KG1 (cell line): ENCODE measurements at regions not wholly inside any gene's neighbourhood (a gene's known extent, or its start where the extent isn't known, plus 50 kb on each side); places are given as distances from the start of the nearest gene placed in this dataset.
"Not testable (repeated sequence)": the region's sequence is repeated elsewhere in the genome, so short reads cannot be mapped to it uniquely, and the experiment has no call there.

Experiments
- DNase-seq: peaks from one replicate; lab custom pipeline; 2025; lab: John Stamatoyannopoulos, UW

DNA sequence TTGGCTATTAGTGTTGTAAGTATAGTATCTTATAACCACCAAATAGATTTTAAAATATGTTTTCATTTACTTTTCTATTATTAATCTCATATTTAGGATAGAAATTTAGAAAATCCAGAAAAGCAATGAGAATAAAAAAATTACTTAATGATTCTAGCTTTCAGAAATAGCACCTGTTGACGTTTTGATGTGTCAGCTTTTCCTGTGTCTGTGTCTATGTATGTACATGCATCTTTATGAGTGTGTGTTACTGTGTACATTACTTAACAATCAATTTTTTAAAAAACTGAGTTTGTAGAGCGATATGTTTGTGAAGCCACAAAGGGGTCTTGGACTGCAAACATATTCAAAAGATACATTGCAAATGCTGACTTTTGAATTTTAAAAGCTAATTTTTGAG is 526.9 kb downstream of the BCKDHB start:
- DNase-seq, result no peak

DNA sequence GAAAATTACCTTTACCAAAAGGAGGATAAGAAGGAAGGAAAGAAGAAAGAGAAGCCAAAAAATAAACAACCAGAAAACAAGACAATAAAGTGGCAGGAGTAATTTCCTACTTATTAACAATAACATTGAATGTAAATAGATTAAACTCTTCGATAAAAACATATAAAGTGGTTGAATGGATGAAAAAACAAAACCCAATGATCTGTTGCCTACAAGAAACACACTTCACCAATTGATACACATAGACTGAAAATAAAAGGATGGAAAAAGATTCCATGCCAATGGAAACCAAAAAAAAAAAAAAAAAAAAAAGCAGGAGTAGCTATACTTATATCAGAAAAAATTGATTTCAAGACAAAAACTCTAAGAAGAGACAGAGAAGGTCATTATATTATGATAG is 518.9 kb downstream of the BCKDHB start:
- no peak for DNase-seq

DNA sequence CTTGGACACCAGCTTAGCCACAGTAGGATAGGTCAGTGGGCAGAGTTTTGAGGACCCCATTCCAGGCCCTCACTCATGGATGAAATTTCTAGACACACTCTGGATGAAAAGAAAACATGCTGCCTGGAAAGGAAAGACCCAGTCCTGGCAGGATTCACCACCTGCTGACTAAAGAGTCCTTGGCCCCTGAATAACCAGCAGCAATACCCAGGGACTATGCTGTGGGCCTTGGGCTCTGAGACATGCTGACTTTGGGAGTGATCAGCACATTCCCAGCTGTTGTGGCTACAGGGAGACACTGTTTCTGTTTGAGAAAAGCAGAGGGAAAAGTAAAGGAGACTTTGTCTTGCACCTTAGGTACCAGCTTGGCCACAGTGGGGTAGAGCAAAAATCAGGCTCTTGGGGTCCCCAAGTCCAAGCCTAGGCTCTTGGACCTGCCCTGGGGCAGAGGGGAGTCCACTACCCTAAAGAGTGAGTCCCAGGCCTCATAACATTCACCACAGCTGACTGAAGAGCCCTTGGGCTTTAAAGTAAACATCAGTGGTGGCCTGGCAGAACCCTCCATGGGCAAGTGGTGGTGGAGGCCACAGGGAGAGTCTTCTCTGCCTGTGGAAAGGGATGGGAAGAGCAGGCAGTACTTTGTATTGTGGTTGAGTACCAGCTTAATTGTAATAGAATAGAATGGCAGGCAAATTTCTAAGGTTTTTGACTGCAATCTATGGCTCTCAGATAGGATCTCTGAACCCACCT is 516.8 kb downstream of the BCKDHB start:
- DNase-seq, result no peak

DNA sequence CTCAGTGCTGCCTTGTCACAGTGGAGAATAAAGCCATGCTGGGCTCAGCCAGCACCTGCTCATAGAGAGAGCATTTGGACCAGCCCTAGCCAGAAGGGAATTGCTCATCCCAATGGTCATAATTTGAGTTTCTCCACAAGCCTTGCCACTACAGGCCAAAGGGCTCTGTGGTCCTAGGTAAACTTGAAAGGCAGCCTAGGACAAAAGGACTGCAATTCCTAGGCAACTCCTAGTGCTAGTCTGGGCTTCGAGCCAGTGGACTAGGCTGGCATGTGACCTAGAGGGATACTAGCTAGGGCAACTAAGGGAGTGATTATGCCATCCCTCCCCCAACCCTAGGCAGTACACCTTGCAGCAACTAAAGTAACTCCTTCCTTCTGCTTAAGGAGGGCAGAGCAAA is 516.2 kb downstream of the BCKDHB start:
- DNase-seq, result no peak

DNA sequence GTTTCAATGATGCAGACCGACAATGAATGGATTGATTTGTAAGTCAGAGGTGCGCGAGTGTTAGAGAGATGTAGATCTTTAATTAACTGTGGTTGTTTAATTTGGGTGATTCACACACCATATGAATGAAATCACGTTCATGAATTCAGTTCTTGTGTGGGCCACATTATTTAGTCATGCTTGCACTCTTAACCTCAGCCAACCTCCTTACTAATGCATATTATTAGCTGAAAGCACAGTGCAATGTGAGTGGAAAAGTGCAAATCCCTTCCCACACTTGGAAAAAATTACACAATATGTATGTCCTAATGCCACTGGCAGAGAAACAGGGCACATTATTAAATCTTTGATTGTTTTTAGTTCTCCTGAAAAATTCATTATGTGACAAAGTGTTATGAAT is 512.5 kb downstream of the BCKDHB start:
- no peak for DNase-seq

DNA sequence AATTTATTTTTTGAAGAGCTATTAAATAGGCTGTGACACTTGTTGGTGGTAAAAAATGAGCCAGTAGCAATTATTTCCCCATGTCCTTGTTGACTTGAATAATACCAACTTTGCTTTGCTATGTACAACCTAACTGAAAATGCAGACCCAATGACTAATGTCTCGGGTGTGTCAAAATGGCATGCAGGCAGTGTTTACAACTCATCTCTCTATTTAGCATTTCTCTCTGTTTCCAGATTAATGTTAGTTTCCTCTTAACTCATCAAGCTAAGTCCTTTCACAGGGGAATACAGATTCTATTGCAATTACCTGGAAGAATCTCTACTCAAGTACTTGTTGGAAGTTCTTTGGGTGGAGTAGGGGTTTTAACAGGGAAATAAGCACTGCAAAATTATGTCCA is 504.4 kb downstream of the BCKDHB start:
- DNase-seq, result no peak

DNA sequence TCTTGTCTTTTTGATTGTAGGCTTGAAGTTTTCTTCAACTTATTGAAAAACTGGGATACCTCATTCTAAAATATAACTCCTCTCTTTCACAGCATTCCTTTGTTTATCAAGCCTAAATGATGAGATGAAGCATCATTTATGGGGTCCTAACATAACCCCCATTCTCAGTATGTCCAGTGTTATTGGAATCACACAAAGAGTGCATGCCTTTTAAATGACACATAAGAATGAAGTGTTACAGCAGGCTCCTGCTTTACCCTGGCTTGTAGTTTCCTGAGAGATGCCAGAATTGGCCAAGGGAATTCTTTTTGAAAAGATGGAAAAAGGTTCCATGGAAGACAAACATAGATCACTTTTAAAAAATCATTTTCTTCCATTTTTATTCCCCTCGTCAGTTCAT is 502.4 kb downstream of the BCKDHB start:
- DNase-seq, result no peak

DNA sequence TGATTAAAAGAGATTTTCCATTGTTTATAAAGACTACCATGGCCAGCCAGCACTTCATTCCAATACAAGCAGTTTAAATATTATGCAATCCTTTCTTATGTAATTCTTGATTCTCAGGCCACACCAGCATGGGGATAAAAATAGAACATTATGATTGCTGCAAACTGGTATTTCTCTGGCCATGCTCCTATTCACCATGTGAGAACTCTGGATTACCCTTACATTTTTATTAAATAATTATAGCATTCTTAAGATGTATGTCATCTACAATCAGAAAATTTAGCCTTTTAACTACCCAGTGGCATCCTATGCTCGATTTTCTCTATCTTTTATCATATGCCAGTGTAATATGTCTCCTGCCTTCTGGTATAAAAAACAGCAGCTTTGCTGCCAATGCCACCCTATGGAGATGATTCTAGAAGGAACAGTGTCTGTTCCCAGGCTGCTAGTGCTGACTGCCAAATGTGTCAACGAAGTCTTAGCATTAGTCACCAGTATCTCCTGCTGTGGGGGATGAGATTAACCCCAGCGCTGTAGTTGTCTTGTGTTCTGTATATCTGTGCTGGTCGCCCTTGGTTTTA is 501.4 kb downstream of the BCKDHB start:
- no peak for DNase-seq

DNA sequence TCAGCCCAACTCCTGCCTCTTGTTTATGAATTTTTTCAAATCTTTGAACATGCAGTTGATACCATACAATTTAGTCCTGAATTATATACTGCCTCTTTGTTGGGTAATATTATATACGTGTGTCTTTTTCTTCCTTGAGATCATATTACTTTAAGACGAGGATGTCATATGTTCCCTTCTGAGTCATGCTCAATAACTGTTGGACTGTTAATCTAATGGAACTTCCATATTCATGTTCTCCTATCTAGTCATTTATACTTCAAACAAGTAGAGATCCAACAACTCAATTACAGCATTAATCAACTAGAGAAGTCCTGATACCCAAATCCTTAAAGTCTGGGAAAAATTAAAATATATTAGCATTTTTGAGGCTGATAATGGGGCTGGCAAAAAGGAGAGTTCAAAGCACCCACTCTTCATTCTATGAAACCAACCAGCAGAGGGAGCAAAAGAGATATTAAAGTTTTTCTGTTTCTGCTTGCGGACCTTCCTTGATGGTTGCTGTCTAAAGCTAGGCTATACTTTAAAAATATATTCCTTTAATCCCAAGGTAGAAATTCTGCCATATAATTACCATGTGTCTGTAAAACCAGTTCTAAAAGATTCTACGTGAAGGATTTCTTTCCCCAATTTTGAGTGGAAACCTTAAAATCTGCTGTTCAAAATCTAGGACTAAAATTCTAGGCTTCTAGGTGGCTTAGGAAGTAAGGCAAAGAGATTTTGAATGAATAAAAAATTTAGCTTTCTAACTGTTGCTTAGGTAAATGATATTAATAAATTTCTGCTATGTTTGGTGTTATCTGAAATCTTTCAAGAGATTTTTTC is 498.9 kb downstream of the BCKDHB start:
- peak; percentile 2 for DNase-seq

DNA sequence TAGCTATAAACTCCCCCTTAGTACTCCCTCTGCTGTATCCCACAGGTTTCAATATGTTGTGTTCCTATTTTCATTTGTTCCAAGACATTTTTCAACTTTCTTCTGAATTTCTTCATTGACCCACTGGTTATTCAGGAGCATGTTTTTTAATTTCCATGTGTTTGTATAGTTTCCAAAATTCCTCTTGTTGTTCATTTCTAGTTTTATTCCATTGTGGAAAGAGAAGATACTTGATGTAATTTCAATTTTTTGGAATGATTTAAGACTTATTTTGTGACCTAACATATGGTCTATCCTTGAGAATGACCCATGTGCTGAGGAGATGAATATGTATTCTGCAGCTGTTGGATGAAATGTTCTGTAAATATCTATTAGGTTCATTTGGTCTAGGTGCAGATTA is 497.2 kb downstream of the BCKDHB start:
- DNase-seq, result no peak

DNA sequence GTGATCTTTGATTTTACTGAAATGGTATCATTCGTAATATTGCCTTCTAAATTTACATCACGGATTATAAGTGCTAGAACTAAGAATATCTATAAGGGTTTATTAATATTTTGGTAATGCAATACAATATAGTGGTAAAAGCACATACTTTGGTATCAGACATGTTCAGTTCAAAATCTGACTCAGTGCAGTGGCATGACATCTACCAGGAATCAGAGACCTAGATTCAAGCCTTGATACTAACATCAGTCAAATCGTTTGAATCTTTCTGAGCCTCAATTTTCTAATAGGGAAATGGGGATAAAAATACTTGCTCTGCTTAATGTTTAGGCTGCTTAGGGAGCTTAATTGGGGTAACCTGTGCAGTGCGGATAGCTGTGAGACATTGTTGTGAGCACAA is 488.0 kb downstream of the BCKDHB start:
- DNase-seq, result no peak

DNA sequence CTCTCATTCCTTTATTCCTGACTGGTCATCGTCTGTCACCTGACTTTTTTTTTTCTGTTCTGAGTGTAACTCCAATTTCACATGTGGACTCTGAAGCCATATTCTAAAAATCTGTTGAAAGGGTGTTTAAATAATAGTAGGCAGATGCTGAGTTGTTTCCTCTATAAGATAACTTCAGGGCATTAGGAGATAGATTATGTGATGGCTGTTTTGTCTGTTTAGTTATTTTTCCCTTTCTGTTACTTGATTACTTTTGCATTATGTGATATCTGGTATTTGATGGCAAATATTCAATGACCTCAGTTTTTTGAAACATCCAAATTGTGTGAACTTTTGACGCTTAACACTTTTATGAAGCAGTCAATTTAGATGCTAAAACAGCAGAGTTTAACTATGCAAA is 486.0 kb downstream of the BCKDHB start:
- DNase-seq, result no peak

DNA sequence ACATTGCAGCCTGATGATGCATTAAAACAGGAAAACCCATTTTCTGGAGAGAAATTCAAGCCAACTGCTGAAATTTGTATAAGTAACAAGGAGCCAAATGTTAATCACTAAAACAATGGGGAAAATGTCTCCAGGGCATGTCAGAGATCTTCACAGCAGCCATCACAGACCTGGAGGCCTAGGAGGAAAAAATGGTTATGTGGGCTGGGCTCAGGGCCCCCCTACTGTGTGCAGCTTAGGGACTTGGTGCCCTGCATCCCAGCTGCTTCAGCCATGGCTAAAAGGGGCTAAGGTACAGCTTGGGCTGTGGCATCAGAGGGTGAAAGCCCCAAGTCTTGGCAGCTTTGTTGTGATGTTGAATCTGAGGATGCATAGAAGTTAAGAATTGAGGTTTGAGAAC is 479.8 kb downstream of the BCKDHB start:
- DNase-seq, result no peak

DNA sequence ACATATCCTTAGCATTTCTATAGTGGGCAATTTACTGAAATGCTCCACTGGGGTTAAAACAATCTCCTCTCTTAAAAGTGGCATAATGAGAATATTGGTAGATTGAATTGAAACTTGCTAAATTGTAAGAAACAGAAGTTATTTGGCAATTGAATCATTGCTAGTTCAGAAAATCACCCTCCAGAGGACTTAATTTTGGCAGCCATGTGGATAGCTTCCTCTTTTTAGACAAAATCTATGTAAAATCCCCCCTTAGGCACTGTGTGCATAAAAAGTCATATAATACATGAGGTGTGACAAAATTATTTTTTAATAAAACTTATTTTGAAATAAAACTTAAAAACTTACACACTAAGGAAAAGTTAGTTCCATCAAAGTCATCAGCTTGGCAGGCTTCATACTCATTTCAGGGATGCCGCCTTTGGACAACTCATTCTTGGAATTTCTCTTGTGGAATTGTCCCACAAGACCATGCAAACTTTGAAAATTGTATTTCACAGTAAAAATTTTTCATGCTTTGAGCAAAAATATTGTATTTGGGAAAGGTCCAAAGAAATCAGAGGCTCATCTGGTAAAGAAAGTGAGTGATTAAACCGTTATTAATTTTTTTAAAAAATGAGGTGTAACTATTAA is 473.0 kb downstream of the BCKDHB start:
- DNase-seq, result no peak

DNA sequence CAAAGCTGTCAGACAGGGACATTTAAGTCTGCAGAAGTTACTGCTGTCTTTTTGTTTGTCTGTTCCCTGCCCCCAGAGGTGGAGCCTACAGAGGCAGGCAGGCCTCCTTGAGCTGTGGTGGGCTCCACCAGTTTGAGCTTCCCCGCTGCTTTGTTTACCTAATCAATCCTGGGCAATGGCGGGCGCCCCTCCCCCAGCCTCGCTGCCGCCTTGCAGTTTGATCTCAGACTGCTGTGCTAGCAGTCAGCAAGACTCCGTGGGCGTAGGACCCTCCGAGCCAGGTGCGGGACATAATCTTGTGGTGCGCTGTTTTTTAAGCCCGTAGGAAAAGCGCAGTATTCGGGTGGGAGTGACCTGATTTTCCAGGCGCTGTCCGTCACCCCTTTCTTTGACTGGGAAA is 466.8 kb downstream of the BCKDHB start:
- DNase-seq, result not testable (repeated sequence)

DNA sequence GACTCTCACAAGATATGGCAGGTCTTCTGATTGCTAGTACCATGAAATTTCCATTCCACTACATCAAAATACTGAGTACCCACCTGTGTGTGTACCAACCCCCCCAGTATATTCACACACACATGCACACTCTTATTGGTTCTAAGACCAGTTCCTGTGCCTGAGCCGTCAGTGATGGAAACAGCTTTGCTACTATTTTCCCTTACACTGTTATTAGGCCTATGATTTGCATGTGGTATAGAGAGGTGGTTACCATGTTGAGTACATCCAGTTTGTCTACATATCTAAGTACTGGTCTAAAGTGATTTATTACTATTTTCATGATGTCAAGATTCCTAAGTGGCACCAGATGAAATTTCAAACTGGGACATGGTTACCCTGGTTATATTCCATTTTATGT is 459.9 kb downstream of the BCKDHB start:
- DNase-seq, result no peak

DNA sequence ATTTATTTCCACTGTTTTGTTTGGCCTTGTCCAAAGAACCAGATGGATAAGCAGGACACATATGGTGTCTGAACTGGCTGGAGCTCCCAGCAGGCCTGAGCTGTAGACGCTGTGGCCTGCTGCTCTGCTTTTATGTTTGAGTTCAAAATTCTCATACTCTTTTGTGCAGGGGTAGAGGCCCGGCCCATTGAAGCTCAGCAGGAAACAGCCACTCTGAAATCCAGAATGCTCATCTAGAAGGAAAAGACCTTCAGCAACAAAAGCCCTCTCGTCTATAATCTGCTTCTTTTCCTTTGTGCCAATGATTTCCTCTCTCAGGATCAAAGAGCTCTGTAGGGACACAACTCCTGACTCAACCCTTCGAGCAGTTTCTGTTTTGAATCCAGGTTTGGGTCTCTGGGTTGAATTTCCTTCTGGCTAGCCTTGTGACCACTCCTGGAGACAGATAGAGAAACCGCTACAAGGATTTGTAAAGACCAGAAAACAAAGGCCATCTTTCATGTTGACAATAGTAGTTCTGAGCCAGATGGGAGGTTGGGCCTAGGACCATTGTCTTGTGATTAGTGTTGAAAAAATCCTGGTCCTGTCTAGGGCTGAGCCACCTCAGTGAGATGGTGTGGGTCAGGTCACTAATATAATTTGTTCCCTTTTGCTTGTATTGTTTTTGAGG is 446.7 kb downstream of the BCKDHB start:
- no peak for DNase-seq

DNA sequence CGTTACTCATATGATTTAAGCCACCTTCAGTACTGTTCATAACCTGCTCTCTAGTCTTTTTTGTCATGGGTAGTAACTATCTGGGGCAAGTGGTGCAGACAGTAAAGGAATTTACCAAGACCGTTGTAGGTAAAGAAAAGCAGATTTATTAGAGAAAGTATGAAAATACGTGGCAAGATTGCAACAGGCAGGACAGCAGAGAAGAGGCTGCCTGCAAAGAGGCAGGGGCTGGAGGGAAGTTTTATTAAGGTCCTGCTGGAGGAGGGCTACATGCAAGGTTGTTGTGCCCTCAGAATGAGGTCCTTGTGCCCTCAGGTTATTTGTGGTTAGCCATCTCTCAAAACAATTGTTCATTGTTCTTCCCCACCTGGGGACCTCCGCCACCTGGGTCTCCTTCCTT is 444.3 kb downstream of the BCKDHB start:
- DNase-seq, result no peak

DNA sequence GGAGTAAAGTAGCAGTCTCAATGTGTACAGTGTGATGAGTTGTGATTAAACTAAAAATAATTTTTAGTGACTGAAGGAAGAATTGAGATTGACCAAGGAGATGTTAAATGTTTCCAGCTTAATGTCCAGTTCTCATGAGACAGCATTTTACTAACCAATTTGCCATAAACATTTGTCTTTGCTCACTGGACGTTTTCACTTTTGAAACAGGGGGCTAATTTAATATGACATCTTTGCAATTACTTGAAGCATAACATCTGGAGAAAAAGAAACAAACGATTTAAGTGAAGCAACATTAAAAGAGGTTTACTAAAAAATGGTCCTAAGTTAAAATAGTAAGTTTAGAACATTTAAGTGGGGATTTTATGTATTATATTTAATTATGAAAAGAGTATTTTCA is 443.8 kb downstream of the BCKDHB start:
- no peak for DNase-seq

DNA sequence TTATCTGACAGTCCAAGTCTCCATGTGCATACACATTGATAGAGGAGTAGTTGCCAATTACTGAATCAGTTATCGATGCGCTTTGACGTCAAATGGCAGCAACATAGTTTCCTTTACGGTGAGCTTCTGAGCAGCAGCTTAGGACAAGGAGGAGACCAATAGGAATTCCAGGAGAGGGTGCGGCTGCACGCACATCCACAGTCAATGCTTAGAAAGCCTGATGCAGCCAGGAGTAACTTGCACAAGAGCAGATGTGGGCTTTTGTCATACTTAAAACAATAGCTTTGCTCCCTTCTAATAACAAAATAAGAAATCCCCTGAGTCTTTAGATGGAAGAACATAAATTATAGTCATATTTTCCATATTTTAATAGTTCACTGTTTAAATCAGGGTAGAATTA is 442.1 kb downstream of the BCKDHB start:
- no peak for DNase-seq

DNA sequence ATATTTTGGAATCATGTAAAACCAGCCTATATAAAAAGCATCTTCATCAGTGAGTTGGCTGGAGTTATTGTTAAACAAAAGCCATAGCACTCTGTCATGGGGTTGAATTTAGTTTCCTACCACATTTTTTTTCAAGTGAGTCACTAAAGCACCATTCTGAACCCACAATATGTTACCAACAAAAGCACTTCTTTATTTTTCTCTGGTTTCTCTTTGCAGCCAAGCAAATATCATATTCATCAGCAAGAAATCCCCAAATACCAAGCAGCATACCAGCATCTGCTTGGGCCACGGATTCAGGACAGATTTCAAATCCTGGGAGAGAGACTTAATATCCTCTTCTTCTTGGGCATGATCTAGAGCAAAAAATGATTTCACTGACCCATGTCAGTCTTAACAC is 441.4 kb downstream of the BCKDHB start:
- no peak for DNase-seq
